HepG2 (cell line): ENCODE measurements at regions not wholly inside any gene's neighbourhood (a gene's known extent, or its start where the extent isn't known, plus 50 kb on each side); places are given as distances from the start of the nearest gene placed in this dataset.

Source experiments
- ATAC-seq: fragments of 200-7000 bp; cut with Tn5 transposase; 3 replicates; pipeline ENCODE4 v1.9.1; 2020; ENCODE audit warnings: mild to moderate bottlenecking, moderate library complexity
- BruUV-seq: library from RNA; stranded (reverse); fragments of 400-500 nt; replicated peaks from 2 replicates; lab custom pipeline; 2021; lab: Mats Ljungman, UMichigan
- CTCF ChIA-PET: fragments of 300-600 bp; formaldehyde crosslinking; extraction: SDS; loops from one replicate; lab custom pipeline; 2021; ENCODE audit warnings: low total read pairs, inconsistent platforms, low intra/inter-chr PET ratio; lab: Yijun Ruan, JAX
- POLR2A ChIA-PET: fragments of 350-600 bp; sonication (Branson Sonifier 250); formaldehyde crosslinking; loops from one replicate; lab custom pipeline; 2020; ENCODE audit warnings: antibody characterized with exemption, inconsistent platforms; lab: Yijun Ruan, JAX
- DNase-seq: peaks from one replicate; pipeline ENCODE4 v3.0.0-alpha.2; 2015; ENCODE audit warnings: low spot score
- FAIRE-seq: peaks from 3 replicates; lab custom pipeline; 2011; peaks lifted over from hg19 to GRCh38; lab: Jason Lieb, UNC
- H2AFZ ChIP-seq: one replicate; pipeline ENCODE4 v1.6.1; 2011; ENCODE audit warnings: low read length, inconsistent platforms
- H3K27ac ChIP-seq: fragments of 300-600 bp; 3 replicates; pipeline ENCODE4 v1.8.0; 2011; ENCODE audit warnings: mixed run types, mild to moderate bottlenecking, mixed read lengths, low read length, inconsistent platforms; ENCODE audit not compliant: insufficient read depth; ENCODE audit errors: extremely low read length
- H3K27me3 ChIP-seq, 2 experiments: fragments of 200-600 bp in 1 of 2; 2 replicates in 1 of 2; 3 replicates in 1 of 2; pipeline versions ENCODE4 v1.6.0 to v1.8.0; 2011; ENCODE audit warnings: low read length in 2 of 2, mild to moderate bottlenecking in 2 of 2, moderate library complexity in 2 of 2, inconsistent platforms in 1 of 2; ENCODE audit not compliant: insufficient read depth in 2 of 2, control insufficient read depth in 1 of 2
- H3K36me3 ChIP-seq, 2 experiments: fragments of 200-600 bp in 1 of 2; replicated peaks in 1 of 2; 2 replicates in 1 of 2; 3 replicates in 1 of 2; pipeline versions ENCODE4 v1.5.1 to v1.8.0; 2011; ENCODE audit warnings: low read length in 2 of 2, inconsistent platforms in 1 of 2; ENCODE audit not compliant: insufficient read depth in 2 of 2, control insufficient read depth in 1 of 2
- H3K4me1 ChIP-seq: 2 replicates; pipeline ENCODE4 v1.5.1; 2012; ENCODE audit warnings: low read length, inconsistent platforms; ENCODE audit not compliant: insufficient read depth
- H3K4me2 ChIP-seq: 2 replicates; pipeline ENCODE4 v1.6.0; 2011; ENCODE audit warnings: low read depth, low read length, inconsistent platforms
- H3K4me3 ChIP-seq, 3 experiments: fragments of 200-600 bp in 1 of 3; sonication (generic), shearing (Covaris generic) in 1 of 3; replicated peaks in 1 of 3; 2 replicates each; pipeline ENCODE4 v1.5.1; 2011 to 2016; ENCODE audit warnings: low read length in 3 of 3, inconsistent platforms in 2 of 3, low read depth in 2 of 3, mild to moderate bottlenecking in 2 of 3, control low read depth in 1 of 3, mixed read lengths in 1 of 3; ENCODE audit not compliant: insufficient read depth in 1 of 3
- H3K79me2 ChIP-seq: one replicate; pipeline ENCODE4 v1.6.1; 2011; ENCODE audit warnings: low read length, inconsistent platforms; ENCODE audit not compliant: insufficient read depth
- H3K9ac ChIP-seq: 2 replicates; pipeline ENCODE4 v1.6.0; 2011; ENCODE audit warnings: mild to moderate bottlenecking, low read depth, low read length, inconsistent platforms; ENCODE audit not compliant: insufficient read depth
- H3K9me3 ChIP-seq: 2 replicates; pipeline ENCODE4 v1.5.1; 2012; ENCODE audit warnings: mild to moderate bottlenecking, low read length
- H4K20me1 ChIP-seq: 2 replicates; pipeline ENCODE4 v1.6.0; 2011; ENCODE audit warnings: inconsistent platforms, mild to moderate bottlenecking, low read length, moderate library complexity; ENCODE audit not compliant: insufficient read depth
- EEA1 ChIP-seq: sonication (generic); formaldehyde crosslinking; IDR thresholded peaks from 2 replicates; pipeline ENCODE4 v1.5.1; 2020; ENCODE audit warnings: mild to moderate bottlenecking, missing genetic modification reagents, borderline replicate concordance
- FOXA3 ChIP-seq: IDR thresholded peaks from 2 replicates; pipeline ENCODE4 v1.6.1; 2016; ENCODE audit warnings: missing genetic modification reagents, missing compliant biosample characterization
- MIER3 ChIP-seq: IDR thresholded peaks from 2 replicates; pipeline ENCODE4 v1.6.1; 2016; ENCODE audit warnings: missing compliant biosample characterization, borderline replicate concordance
- ZFP62 ChIP-seq: sonication (generic); formaldehyde crosslinking; IDR thresholded peaks from 2 replicates; pipeline ENCODE4 v1.4.0; 2020; ENCODE audit warnings: missing genetic modification reagents
- ZNF282 ChIP-seq: fragments of 450-650 bp; IDR thresholded peaks from 2 replicates; pipeline ENCODE4 v1.6.1; 2018; ENCODE audit not compliant: partially characterized antibody
- WGBS: methylation state at CpG from one replicate; pipeline ENCODE4 v1.1.6; 2017; ENCODE audit warnings: low lambda C conversion rate; 5-methylcytosine and 5-hydroxymethylcytosine counted together
- in situ Hi-C: cut with HindIII; loops from 2 replicates; pipeline ENCODE4 v1.10.0; 2017; ENCODE audit warnings: low pct_unique_long_range_greater_than_20kb; ENCODE audit not compliant: extremely low pct_ligation_motif_present
- intact Hi-C: fragments of 100-400 bp; cut with micrococcal nuclease; formaldehyde crosslinking; loops from one replicate; pipeline ENCODE4 v1.10.0; 2022; ENCODE audit not compliant: unreplicated experiment
- TF ChIP-seq, protein P1 (sequence below): sonication (generic); formaldehyde crosslinking; IDR thresholded peaks from 2 replicates; pipeline ENCODE4 v1.5.1; 2020; ENCODE audit warnings: mild to moderate bottlenecking, missing genetic modification reagents, borderline replicate concordance
- TF ChIP-seq, protein P2 (sequence below): sonication (generic); IDR thresholded peaks from 2 replicates; pipeline ENCODE4 v1.6.1; 2016; ENCODE audit warnings: low read depth, borderline replicate concordance

DNA sequence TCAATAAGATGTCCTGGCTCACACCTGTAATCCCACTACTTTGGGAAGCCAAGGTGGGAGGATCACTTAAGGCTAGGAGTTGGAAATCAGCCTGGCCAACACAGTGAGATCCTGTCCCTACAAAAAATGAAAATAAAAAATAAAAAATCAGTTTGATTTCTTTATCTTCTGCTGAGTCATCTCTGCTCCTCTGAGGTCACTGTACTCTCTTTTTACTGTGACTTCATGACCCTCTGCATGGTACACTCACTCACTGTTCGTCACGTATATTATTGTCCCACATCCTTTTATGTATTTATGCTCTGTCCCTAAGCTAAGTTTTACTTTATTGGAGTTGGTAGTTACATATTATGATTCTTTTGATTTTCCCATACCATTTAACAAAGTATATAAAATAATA is 333.3 kb downstream of the PCDH7 start:
- H3K36me3 ChIP-seq: no peaks in the 10 kb centered on the region
- H2AFZ ChIP-seq: no peak overlapping the region
- no peak overlapping the region for H3K27ac ChIP-seq
- BruUV-seq: no TSS peak
- no peak overlapping the region for H3K4me2 ChIP-seq
- in situ Hi-C loops: no loop called here
- intact Hi-C loops: no loop called here
- CTCF ChIA-PET: no interaction called here
- FAIRE-seq: no peak
- TF ChIP-seq, protein P1, sequence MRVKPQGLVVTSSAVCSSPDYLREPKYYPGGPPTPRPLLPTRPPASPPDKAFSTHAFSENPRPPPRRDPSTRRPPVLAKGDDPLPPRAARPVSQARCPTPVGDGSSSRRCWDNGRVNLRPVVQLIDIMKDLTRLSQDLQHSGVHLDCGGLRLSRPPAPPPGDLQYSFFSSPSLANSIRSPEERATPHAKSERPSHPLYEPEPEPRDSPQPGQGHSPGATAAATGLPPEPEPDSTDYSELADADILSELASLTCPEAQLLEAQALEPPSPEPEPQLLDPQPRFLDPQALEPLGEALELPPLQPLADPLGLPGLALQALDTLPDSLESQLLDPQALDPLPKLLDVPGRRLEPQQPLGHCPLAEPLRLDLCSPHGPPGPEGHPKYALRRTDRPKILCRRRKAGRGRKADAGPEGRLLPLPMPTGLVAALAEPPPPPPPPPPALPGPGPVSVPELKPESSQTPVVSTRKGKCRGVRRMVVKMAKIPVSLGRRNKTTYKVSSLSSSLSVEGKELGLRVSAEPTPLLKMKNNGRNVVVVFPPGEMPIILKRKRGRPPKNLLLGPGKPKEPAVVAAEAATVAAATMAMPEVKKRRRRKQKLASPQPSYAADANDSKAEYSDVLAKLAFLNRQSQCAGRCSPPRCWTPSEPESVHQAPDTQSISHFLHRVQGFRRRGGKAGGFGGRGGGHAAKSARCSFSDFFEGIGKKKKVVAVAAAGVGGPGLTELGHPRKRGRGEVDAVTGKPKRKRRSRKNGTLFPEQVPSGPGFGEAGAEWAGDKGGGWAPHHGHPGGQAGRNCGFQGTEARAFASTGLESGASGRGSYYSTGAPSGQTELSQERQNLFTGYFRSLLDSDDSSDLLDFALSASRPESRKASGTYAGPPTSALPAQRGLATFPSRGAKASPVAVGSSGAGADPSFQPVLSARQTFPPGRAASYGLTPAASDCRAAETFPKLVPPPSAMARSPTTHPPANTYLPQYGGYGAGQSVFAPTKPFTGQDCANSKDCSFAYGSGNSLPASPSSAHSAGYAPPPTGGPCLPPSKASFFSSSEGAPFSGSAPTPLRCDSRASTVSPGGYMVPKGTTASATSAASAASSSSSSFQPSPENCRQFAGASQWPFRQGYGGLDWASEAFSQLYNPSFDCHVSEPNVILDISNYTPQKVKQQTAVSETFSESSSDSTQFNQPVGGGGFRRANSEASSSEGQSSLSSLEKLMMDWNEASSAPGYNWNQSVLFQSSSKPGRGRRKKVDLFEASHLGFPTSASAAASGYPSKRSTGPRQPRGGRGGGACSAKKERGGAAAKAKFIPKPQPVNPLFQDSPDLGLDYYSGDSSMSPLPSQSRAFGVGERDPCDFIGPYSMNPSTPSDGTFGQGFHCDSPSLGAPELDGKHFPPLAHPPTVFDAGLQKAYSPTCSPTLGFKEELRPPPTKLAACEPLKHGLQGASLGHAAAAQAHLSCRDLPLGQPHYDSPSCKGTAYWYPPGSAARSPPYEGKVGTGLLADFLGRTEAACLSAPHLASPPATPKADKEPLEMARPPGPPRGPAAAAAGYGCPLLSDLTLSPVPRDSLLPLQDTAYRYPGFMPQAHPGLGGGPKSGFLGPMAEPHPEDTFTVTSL (CRISPR knock-in tag): no peak
- TF ChIP-seq MIER3: no peak
- TF ChIP-seq ZFP62 (CRISPR knock-in tag): no peak
- TF ChIP-seq, protein P2, sequence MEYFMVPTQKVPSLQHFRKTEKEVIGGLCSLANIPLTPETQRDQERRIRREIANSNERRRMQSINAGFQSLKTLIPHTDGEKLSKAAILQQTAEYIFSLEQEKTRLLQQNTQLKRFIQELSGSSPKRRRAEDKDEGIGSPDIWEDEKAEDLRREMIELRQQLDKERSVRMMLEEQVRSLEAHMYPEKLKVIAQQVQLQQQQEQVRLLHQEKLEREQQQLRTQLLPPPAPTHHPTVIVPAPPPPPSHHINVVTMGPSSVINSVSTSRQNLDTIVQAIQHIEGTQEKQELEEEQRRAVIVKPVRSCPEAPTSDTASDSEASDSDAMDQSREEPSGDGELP: no peak
- no peak for TF ChIP-seq EEA1 (CRISPR knock-in tag)
- TF ChIP-seq ZNF282: no peak
- TF ChIP-seq FOXA3 (CRISPR knock-in tag): no peak
- no peak for ATAC-seq
- H4K20me1 ChIP-seq: no peaks in the 10 kb centered on the region
- H3K4me1 ChIP-seq: no peaks in the 10 kb centered on the region
- no peaks in the 10 kb centered on the region for H3K27me3 ChIP-seq
- no peaks in the 10 kb centered on the region for H3K9me3 ChIP-seq
- no peak overlapping the region for H3K9ac ChIP-seq
- no peak for DNase-seq
- POLR2A ChIA-PET: no interaction called here
- H3K4me3 ChIP-seq: no peak overlapping the region
- no peaks in the 10 kb centered on the region for H3K79me2 ChIP-seq
- 3% methylated on average over 2 of the region's 2 CpGs for WGBS
